DMS53 (cell line): ENCODE measurements at regions not wholly inside any gene's neighbourhood (a gene's known extent, or its start where the extent isn't known, plus 50 kb on each side); places are given as distances from the start of the nearest gene placed in this dataset.

Experiments
- DNase-seq: peaks from one replicate; lab custom pipeline; 2025; lab: John Stamatoyannopoulos, UW

- DNase-seq, result peak; percentile 84
Measured at GRCh38 chr13:61029064-61029463, 386.6 kb downstream of the PCDH20 start.

GRCh38 chr13:61024046-61024445 is 391.6 kb downstream of the PCDH20 start:
- DNase-seq, result no peak

GRCh38 chr13:61021838-61022237 is 393.8 kb downstream of the PCDH20 start:
- no peak for DNase-seq

GRCh38 chr13:61013796-61014195 is 401.9 kb downstream of the PCDH20 start:
- DNase-seq, result peak; percentile 0

- DNase-seq, result no peak
Measured at GRCh38 chr13:61010358-61010757, 405.3 kb downstream of the PCDH20 start.

- no peak for DNase-seq
Measured at GRCh38 chr13:61002686-61003085, 413.0 kb downstream of the PCDH20 start.

GRCh38 chr13:60990032-60990733 is 425.5 kb downstream of the PCDH20 start:
- peak; percentile 46 for DNase-seq

GRCh38 chr13:60986301-60986700 is 429.3 kb downstream of the PCDH20 start:
- no peak for DNase-seq

- DNase-seq, result no peak
Measured at GRCh38 chr13:60981407-60981806, 434.2 kb downstream of the PCDH20 start.

- no peak for DNase-seq
Measured at GRCh38 chr13:60976367-60976766, 439.3 kb downstream of the PCDH20 start.

- DNase-seq, result no peak
Measured at GRCh38 chr13:60974296-60974695, 441.4 kb downstream of the PCDH20 start.

- no peak for DNase-seq
Measured at GRCh38 chr13:60973529-60973928, 442.1 kb downstream of the PCDH20 start.

- no peak for DNase-seq
Measured at GRCh38 chr13:60970736-60971135, 444.9 kb downstream of the PCDH20 start.

GRCh38 chr13:60969656-60970055 is 446.0 kb downstream of the PCDH20 start:
- no peak for DNase-seq

- DNase-seq, result no peak
Measured at GRCh38 chr13:60959427-60959826, 456.2 kb downstream of the PCDH20 start.

GRCh38 chr13:60957816-60958215 is 457.8 kb downstream of the PCDH20 start:
- DNase-seq, result no peak

GRCh38 chr13:60945396-60945795 is 470.3 kb downstream of the PCDH20 start:
- no peak for DNase-seq

- DNase-seq, result no peak
Measured at GRCh38 chr13:60944863-60945262, 470.8 kb downstream of the PCDH20 start.

- no peak for DNase-seq
Measured at GRCh38 chr13:60944016-60944415, 471.6 kb downstream of the PCDH20 start.

GRCh38 chr13:60936281-60936680 is 479.4 kb downstream of the PCDH20 start:
- DNase-seq, result no peak

GRCh38 chr13:60933638-60934037 is 482.0 kb downstream of the PCDH20 start:
- DNase-seq, result no peak

- DNase-seq, result peak; percentile 58
Measured at GRCh38 chr13:60931858-60932546, 483.6 kb downstream of the PCDH20 start.

GRCh38 chr13:60925686-60926085 is 490.0 kb downstream of the PCDH20 start:
- no peak for DNase-seq

- DNase-seq, result no peak
Measured at GRCh38 chr13:60924856-60925255, 490.8 kb downstream of the PCDH20 start.
